ENCODE measurements at regions not wholly inside any gene's neighbourhood (a gene's known extent, or its start where the extent isn't known, plus 50 kb on each side); places are given as distances from the start of the nearest gene placed in this dataset.

DNA sequence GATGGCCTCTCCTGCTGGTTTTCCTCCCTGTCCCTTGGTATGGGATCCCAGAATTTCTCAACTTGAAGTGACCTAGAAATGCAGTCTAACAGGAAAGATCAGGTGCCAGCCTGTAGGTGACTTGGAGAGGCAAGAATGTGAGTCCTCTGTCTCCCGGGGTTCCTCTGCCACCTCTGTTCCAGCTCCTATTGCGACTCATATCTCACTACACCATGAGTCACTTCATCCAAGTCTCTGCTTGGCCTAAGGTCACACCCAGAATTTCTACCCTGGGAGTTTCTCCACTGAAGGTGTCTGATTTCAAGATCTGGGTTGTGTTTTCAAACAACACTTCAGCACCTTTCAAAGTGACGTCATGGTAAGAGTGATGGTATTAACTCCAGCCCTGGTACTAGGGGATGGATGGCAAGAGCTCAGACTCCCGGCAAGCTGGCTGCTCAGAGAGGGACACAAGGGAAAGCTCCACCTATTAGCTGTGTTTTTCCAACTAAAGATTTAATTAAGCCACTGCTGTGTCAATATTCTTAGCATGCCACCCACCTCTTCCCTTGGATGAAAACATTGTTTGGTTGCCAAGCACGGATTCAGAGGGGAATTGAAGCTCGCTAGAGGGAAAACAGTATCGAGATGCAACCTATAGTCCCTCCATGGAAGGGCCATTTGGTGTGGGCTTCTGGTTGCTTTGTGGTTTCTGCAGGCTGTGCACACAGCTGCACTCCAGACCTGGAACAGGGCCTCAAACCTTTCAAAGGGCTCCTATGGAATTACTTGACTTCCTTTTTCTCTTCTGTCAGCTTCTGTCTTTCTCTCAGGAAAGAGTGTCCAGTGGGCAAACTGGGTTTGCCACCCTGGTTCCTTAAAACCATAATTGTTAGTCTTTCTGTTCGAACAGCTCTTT lies 205.7 kb downstream of the GAS1 start:
- Histone ChIP-seq H2AFZ (ENCODE audit: low read depth, low read length) (no peak overlapping the region), H3K4me3 (ENCODE audit: insufficient read depth, low read depth, low read length) (no peak overlapping the region), H3K4me2 (ENCODE audit: low read length) (peak overlapping the region; percentile 26), H4K20me1 (ENCODE audit: insufficient read depth, low read length) (no peaks in the 10 kb centered on the region), H3K36me3 (ENCODE audit: insufficient read depth, low read length) (no peaks in the 10 kb centered on the region), H3K9ac (ENCODE audit: low read length) (no peak overlapping the region), H3K27me3 (ENCODE audit: insufficient read depth, low read length) (no peaks in the 10 kb centered on the region), H3K79me2 (ENCODE audit: insufficient read depth, low read length) (no peaks in the 10 kb centered on the region), H3K4me1 (ENCODE audit: insufficient read depth, low read length) (peaks cover 10% of the 10 kb centered on the region), H3K27ac (ENCODE audit: low read depth, low read length) (no peak overlapping the region), H3K9me3 (ENCODE audit: insufficient read depth, low read depth, low read length) (no peaks in the 10 kb centered on the region)
- DNase-seq (ENCODE audit: low read depth): peak; percentile 81
- Mint-ChIP-seq H3K27ac (ENCODE audit: unreplicated experiment) (peak overlapping the region; percentile 67), H3K4me3 (ENCODE audit: unreplicated experiment) (no peak overlapping the region), H3K36me3 (ENCODE audit: low read depth, unreplicated experiment) (no peaks in the 10 kb centered on the region), H3K4me1 (ENCODE audit: low read depth, unreplicated experiment) (peaks cover 10% of the 10 kb centered on the region), H3K27me3 (ENCODE audit: low read depth, unreplicated experiment) (peaks cover 5% of the 10 kb centered on the region), H3K9me3 (ENCODE audit: unreplicated experiment) (peaks cover 14% of the 10 kb centered on the region)
- TF ChIP-seq EZH2 (IDR thresholded peaks at IDR 0.05; ENCODE audit: insufficient read depth, low read length): no peak
- TF ChIP-seq, protein P1, sequence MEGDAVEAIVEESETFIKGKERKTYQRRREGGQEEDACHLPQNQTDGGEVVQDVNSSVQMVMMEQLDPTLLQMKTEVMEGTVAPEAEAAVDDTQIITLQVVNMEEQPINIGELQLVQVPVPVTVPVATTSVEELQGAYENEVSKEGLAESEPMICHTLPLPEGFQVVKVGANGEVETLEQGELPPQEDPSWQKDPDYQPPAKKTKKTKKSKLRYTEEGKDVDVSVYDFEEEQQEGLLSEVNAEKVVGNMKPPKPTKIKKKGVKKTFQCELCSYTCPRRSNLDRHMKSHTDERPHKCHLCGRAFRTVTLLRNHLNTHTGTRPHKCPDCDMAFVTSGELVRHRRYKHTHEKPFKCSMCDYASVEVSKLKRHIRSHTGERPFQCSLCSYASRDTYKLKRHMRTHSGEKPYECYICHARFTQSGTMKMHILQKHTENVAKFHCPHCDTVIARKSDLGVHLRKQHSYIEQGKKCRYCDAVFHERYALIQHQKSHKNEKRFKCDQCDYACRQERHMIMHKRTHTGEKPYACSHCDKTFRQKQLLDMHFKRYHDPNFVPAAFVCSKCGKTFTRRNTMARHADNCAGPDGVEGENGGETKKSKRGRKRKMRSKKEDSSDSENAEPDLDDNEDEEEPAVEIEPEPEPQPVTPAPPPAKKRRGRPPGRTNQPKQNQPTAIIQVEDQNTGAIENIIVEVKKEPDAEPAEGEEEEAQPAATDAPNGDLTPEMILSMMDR (IDR thresholded peaks at IDR 0.05; ENCODE audit: insufficient read depth, low read depth, low read length): no peak
- no peak for FAIRE-seq

DNA sequence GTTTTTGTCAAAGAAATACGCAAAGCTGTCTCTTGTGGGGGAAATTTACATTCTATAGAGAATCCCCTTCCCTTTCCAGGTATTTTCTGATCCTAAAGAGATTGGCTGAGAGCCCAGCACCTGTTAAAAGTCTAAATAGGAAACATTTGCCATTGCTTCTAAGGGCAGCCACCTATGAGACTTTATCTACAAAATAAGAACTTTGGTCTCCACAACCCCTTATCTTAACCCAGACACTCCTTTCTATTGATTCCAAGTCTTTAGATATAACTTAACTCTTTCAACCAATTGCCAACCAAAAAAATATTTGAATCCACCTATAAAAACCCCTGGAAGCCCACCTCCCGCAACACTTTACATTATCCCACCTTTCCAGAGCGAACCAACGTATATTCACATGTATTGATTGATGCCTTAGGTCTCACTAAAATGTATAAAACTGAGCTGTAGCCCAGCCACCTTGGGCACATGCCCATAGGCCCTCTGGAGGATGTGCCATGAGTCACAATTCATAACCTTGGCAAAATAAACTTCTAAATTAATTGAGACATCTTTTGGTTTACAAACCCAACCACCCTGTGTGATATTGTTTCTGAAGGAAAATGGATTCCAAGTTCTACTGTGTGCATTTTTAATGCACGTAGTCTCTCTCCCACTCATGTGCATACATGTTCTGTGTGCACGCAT lies 211.4 kb downstream of the GAS1 start:
- no peak overlapping the region for H3K9ac ChIP-seq (ENCODE audit: low read length)
- Mint-ChIP-seq H3K9me3 (ENCODE audit: unreplicated experiment) (peaks cover 21% of the 10 kb centered on the region), H3K4me1 (ENCODE audit: low read depth, unreplicated experiment) (peaks cover 13% of the 10 kb centered on the region), H3K27me3 (ENCODE audit: low read depth, unreplicated experiment) (peaks cover 5% of the 10 kb centered on the region), H3K27ac (ENCODE audit: unreplicated experiment) (no peak overlapping the region), H3K4me3 (ENCODE audit: unreplicated experiment) (no peak overlapping the region), H3K36me3 (ENCODE audit: low read depth, unreplicated experiment) (no peaks in the 10 kb centered on the region)
- H3K79me2 ChIP-seq (ENCODE audit: insufficient read depth, low read length): no peaks in the 10 kb centered on the region
- no peaks in the 10 kb centered on the region for H3K9me3 ChIP-seq (ENCODE audit: insufficient read depth, low read depth, low read length)
- H3K4me1 ChIP-seq (ENCODE audit: insufficient read depth, low read length): peaks cover 27% of the 10 kb centered on the region
- DNase-seq (ENCODE audit: low read depth) (no peak), FAIRE-seq (no peak)
- no peaks in the 10 kb centered on the region for H3K27me3 ChIP-seq (ENCODE audit: insufficient read depth, low read length)
- H2AFZ ChIP-seq (ENCODE audit: low read depth, low read length): no peak overlapping the region
- no peaks in the 10 kb centered on the region for H4K20me1 ChIP-seq (ENCODE audit: insufficient read depth, low read length)
- H3K4me3 ChIP-seq (ENCODE audit: insufficient read depth, low read depth, low read length): no peak overlapping the region
- TF ChIP-seq, protein P1 (IDR thresholded peaks at IDR 0.05; ENCODE audit: insufficient read depth, low read depth, low read length): no peak
- TF ChIP-seq EZH2 (IDR thresholded peaks at IDR 0.05; ENCODE audit: insufficient read depth, low read length): no peak
- no peak overlapping the region for H3K4me2 ChIP-seq (ENCODE audit: low read length)
- no peaks in the 10 kb centered on the region for H3K36me3 ChIP-seq (ENCODE audit: insufficient read depth, low read length)
- H3K27ac ChIP-seq (ENCODE audit: low read depth, low read length): no peak overlapping the region

All from astrocyte (in vitro differentiated cells and primary cell).